GM03348 (cell line): ENCODE measurements at regions not wholly inside any gene's neighbourhood (a gene's known extent, or its start where the extent isn't known, plus 50 kb on each side); places are given as distances from the start of the nearest gene placed in this dataset.
A peak's percentile ranks its signal among the peaks of the same experiment; 100 is the strongest.

ENCODE experiments used
- DNase-seq: peaks from one replicate; pipeline ENCODE4 v3.0.0; 2012; ENCODE audit warnings: low spot score

- DNase-seq = no peak
Observed at GRCh38 chrX:69278031-69278687, 112.9 kb upstream of the PJA1 start.

DNA sequence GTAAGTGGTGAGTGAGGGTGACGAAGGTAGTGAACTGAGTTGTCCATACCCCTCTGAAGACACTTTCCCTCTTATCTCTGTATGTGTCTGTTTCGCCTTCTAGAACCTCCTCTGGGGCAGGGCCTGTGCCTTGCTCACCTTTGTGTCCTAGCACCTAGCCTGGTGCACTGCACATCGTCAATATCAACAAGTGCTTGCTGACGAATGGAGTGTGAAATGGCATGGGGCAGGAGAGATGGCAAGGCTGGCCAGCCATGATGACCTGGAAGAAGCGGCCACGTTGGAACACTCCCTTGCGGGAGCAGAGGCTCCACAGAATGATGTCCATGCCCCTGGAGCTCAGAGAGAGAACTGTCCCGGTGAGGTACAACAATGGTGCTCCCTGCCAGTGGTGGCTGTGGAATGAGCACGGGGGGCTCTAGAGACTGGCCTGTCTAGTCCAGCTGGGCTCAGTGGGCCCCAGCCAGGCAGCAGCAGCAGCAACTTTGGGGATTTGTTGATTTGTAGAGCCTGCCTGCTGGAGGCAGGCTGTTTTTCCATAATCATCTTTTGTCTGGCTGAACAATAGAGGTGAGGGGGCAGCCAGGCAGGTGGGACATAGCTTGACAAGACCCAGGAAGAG is 112.2 kb upstream of the PJA1 start:
- no peak for DNase-seq

- DNase-seq = no peak
Observed at GRCh38 chrX:69268611-69269010, 103.4 kb upstream of the PJA1 start.

GRCh38 chrX:69264158-69264581 is 98.9 kb upstream of the PJA1 start:
- no peak for DNase-seq

GRCh38 chrX:69263251-69263820 is 98.1 kb upstream of the PJA1 start:
- DNase-seq = no peak

- no peak for DNase-seq
Observed at GRCh38 chrX:69262036-69262936, 97.0 kb upstream of the PJA1 start.

- no peak for DNase-seq
Observed at GRCh38 chrX:69260169-69260568, 94.9 kb upstream of the PJA1 start.

DNA sequence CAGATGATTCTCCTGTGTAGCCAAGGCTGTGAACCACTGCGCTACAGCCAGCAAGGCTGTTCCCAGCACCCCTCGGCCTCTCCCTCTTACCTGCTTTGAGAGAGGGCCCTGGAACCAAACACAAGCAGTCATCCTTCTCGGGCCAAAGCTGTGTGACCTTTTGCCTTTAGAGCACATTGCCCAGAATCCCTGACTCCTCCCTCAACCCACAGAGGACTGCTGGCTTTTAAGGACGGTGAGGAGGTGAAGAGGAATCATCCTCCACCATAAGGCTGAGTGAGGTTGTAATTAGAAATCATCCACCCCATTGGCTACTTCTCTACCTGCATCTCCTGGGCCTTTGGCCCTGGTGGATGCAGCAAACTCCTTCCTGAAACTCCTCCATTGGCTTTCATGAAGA is 93.6 kb upstream of the PJA1 start:
- no peak for DNase-seq

- DNase-seq = no peak
Observed at GRCh38 chrX:69257499-69258127, 92.4 kb upstream of the PJA1 start.

DNA sequence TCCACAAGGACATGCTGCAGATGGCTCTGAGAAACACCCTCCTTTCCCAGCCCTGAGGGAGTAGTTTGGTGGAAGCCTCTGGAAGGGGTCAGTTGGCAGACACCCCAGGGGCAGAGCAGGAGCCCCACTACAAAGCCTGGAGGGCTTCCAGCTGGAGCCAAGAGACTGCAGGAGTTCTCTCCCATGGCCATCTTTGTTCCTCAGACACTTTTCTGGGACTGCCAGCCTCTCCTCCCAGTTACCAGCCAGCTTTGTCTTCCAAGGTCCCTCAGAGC is 91.0 kb upstream of the PJA1 start:
- no peak for DNase-seq

GRCh38 chrX:69255441-69256290 is 90.4 kb upstream of the PJA1 start:
- DNase-seq = no peak

GRCh38 chrX:69253821-69254220 is 88.6 kb upstream of the PJA1 start:
- DNase-seq = no peak

DNA sequence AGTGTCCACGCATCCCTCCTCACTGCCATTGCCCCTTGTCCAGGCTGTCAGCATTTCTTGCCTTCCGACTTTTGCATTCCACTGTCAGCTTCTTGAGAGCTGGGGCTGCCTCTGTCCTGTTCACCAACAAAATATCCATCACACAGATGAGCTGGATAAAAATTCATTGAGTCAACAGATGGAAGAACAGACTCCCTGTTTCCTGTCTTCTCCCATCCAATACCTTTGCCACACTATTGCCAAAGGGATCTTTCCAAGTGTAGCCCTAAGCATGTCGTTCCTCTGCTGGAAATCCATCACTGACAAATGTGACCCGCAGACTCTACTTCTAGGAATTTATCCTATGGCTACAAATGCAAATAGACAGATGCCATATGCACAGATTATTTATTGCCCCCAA is 78.0 kb upstream of the PJA1 start:
- DNase-seq = no peak

DNA sequence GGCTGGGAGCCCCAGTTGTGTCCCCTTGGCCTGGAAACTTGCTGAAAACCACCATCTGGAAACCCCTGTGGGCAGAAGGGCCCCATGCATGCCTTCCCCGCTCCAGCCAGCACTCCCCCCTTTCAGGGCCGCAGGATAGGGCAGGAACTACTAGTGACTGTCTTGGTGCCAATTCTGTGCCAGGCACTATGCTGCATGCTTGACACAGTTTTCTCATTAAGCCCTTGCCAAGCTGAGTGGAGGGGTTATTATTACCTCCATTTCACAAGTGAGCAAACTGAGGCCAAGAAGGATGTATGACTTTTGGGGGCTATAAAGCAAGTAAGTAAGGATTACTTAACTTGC is 73.6 kb upstream of the PJA1 start:
- no peak for DNase-seq

DNA sequence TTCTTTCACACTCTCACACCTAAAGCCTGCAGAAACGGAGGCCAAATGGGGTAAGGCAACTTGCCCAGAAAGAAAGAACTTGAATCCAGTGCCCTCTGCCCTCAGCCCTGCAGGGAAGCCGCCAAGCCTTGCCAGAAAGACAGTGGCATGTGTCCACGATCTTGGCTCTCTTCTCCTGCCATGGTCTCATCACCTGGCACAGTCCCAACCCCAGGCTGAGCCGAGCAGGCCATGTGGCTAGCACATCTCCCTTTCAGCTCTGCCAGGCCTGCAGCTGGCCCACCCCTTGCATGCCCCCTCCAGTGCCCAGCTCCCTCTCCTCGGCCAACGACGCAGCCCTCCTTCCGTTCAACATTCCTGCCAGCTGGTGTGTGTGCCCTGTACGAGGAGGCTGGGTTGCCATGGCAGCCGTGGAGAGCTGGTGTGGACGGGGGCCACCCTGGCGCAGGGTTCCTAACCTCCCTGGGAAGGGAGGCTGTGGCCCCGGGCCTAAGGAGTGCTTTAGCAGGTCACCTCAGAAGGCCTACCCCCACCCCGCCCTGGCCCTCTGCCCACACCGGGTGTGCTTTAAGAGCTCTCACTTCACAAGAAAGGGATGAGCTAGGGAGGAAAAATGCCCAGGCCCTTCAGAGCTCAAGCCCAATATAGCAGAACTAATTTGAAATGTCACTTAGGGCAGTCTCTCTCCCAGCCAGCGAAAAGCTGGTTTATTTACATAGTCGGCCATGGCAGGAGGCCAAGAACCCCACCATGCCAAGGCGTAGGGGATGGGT is 73.0 kb upstream of the PJA1 start:
- DNase-seq = peak; percentile 22

DNA sequence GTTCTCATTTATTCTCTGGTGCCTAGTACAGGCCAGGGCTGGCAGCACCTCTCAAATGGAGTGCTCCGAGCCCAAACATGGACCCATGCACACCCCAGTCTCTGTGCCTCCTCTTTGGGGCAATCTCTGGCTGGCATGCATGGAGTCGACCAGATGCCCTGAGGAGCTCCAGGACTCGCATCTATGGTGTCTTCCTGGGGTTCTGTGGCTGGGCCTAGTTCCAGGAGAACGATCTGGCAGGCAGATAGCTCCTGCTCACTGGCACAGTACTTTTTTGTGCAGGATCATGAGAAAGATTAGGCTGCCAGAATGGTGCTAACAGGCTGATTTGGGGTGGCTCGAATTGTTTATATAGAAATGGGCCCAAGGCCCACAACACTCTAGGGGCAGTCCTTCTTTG is 72.0 kb upstream of the PJA1 start:
- DNase-seq = no peak

DNA sequence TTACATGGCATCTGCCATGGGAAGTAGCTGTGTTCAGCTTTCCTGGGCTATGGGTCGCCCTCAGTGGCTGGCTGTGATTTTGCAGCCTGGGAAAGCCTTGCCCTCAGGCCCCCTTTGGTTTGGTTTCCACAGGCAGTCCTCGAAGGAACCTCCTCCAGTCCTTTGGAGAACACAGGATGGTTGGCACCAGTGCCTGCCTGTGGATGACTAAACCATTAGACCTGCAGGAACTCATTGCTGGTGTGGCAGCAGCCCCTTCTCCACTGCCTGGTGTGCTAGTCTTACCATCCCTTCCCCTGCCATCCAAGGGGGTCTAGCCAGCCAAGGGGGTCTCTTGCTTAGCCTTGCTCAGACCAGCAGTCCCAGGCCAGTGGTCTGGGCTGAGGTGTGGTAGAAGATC is 71.4 kb upstream of the PJA1 start:
- DNase-seq = no peak

DNA sequence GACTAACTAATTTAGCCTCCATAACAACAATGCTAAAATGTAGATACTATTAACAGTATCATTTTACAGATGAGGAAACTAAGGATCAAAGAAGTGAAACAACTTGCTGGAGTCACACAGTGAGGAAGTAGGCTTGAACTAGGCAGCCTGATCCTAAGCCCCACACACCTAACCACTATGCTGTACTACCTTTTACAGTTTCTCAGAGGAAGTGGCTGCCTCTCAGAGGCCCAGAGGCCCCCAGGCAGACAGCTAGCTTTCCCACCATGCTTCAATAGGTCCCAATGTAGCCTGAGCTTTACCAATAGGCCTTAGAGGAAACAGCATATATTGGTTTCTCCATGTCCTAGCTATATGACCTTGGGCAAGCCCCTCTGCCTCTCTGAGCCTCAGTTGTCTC is 69.4 kb upstream of the PJA1 start:
- DNase-seq = no peak

- DNase-seq = no peak
Observed at GRCh38 chrX:69232945-69233344, 67.7 kb upstream of the PJA1 start.

- no peak for DNase-seq
Observed at GRCh38 chrX:69231903-69232302, 66.7 kb upstream of the PJA1 start.

- DNase-seq = peak; percentile 37
Observed at GRCh38 chrX:69229436-69229835, 64.2 kb upstream of the PJA1 start.
